Stimulated activated CD4-positive, alpha-beta T cell treated with anti-CD3 and anti-CD28 coated beads, Interleukin-15, amount 100 ng/mL, for 48 hours (primary cell): ENCODE measurements at regions not wholly inside any gene's neighbourhood (a gene's known extent, or its start where the extent isn't known, plus 50 kb on each side); places are given as distances from the start of the nearest gene placed in this dataset.

Experiments used
- DNase-seq, 2 donors: peaks; one replicate each; pipeline ENCODE4 v3.0.0-alpha.2; 2020; ENCODE audit warnings: low read depth in 2 of 2

DNA sequence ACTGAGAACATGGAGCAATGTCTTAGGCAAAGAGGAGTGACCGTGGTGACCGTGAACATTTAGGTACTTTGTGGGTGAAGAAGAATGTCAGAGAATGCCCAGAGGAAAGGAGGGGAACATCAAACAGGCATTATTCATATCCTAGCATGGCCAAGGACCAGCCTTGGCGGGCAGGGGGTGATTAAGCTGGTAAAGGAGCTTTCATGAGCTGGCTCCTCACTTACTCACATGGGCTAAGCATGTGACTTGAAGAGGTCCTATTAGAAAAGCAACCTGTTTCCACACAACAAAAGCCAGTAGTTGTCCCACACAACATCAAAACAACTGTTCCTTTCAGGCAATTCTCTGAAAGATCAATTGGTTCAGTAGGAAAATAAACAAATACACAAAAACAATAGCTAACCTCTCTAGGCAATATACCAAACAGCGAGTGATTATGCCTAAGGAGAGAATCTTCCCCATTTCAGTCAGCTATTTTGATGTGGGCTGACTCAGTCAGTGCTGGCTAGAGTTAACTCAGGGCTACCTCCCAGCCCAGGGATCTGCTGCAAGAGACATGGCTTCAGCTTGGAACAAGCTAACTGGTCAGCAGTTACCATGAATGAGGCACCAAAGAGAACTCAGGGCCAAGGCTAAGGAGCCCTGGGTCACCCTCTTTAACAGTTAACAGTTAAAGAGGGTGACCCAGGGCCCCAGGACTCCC, 283.5 kb downstream of the ARHGAP12 start:
- no peak for DNase-seq

DNA sequence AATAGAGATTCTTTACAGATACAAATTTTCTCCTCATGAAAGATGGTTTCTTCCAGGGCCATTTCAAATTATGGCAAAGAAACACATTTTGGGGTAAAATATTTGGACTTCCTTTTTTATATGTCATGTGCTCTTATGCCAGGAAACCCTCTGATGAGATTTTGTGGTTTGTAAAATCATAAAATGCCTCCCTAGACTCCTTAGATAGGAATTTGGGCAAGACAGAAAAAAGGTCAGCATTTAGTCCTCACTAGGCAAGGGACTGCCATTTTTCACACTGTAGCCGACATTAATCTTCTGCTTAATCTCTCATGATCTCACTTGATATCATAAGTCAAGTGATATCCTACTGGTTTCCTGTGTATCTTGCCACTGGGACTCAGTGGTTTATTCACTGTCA, 286.4 kb downstream of the ARHGAP12 start:
- no peak for DNase-seq

DNA sequence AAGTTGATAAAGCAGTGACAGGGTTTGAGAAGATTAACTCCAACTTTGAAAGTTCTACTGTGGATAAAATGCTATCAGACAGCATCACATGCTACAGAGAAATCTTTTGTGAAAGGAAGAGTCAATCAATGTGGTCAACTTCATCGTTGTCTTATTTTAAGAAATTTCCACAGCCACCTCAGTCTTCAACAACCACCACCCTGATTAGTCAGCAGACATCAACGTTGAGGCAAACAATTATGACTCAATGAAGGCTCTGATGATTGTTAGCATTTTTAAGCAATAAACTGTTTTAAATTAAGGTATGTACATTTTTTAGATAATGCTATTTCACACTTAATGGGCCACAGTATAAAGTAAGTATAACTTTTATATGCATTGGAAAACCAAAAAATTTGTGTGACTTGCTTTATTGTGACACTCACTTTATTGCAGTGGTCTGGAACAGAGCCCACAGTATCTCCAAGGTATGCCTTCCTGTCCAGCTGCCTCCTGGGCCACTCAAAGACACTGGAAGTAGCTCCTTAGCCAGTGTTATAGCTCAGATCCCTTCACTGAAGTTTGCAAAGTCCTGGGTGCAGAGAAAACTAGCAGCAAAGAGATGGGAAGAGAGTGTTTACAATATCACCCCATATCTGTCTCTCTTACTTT, 293.1 kb downstream of the ARHGAP12 start:
- DNase-seq: no peak

DNA sequence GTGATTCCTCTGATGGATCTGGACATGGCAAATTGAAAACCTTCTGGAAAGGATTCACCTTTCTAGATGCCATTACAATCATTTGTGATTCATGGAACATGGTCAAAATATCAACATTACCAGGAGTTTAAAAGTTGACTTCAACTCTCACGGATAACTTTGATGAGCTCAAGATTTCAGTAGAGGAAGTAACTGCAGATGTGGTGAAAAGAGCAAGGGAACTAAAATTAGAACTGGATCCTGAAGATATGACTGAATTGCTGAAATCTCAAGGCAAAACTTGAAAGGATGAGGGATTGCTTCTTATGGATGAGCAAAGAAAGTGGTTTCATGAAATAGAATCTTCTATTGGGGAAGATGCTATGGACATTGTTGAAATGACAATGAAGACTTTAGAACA, 293.6 kb downstream of the ARHGAP12 start:
- no peak for DNase-seq

DNA sequence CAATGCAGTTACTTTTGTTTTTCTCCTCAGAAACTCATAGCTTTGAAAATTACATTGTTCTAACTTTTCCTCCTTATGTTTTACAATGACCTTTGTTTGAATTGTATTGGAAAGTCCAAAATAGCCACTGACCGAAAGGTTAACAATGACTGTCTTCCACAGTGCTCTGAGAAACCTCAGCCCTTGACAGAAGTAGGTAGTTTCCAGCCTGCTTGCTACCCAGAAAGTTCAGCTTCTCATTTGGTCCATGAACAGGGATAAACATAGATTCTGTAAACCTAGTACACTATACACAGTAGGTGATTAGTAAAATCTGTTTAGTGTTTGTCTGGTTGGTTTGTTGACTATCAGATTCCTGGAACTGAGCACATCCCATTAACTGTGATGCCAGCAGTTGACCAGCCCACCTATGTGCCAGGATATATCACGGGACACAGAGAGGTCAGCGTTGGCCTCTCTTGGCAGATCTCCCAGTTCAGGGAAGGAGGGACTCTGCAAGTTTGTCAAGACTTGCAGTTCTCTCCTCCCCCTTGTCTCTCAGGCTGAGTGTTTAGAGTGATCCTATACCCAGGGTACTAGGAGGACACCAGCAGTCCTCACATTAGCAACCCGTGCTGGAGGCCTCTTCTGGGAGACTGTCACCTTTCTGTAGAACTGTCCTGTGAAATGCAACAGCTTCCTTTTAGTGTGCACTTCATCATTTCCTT, 297.6 kb downstream of the ARHGAP12 start:
- DNase-seq: no peak

DNA sequence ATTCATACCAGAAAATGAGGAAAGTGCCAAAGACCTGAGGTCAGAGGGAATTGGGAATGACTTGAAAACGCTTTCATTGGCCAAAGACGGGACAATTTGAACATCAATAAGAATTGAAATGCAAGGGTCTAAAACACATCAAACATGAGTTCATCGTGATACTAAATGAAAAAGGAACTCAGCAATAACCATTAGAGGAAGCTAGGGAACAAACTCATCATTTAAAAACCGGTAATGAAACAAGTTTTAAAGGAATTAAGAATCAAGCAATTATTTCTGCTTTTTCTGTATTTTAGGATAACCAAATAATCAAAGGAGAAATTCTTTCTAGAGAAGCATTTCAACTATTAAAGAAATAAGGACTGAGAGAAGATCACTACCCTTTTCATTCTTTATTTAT, 303.1 kb downstream of the ARHGAP12 start:
- DNase-seq: no peak

DNA sequence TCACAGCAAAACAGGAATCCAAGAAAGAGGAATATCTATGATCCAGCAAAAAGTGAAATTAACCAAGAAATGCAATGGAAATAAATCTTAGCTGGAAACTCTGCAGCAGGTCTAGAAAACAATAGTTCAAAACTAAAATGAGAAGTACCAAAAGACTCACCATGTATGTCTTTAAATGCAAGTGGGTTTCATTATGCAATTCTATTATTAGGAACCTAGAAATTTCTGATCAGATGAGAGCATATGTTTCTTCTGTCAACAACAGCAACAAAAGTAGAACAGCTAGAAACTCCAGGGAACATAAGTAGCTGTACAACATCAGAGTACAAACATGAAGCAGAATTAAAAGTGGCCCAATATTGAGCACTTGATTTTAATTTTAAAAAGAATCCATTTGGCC, 304.0 kb downstream of the ARHGAP12 start:
- no peak for DNase-seq

DNA sequence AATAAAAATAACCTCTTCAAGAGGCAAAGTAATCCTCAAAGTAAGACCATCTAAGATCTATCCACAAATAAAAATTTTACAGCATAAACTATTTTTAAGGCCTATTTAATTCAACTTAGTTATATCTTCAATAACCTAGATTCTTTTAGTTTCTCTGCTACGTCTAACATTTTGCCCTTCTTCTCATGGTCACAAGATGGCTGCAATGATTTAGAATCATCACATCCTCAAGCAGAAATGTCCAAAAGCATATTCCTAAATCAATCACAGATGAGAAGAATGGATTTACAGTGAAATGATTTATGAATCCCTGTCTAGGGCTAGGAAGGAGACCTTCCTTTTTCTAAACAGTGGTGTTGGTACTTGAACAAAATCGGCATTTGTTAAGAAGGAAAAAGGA, 304.7 kb downstream of the ARHGAP12 start:
- DNase-seq: no peak

DNA sequence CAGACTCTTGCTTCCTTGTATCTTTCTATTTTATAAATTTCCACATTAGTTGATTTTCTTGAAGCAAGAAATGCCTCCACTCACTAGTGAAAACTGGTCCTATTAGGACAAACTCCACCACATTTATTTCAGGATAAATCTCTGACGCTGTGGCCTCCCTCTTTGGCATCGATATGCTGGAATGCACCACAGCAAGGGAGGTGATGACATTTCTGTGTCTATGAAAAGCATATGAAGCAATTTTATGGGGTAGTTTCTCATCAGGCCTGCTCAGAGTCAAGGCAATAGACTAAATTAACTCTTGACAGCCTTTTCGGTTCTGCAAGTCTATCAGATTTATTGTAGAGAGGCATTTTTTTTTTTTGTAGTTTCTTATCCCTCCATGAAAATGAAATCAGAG, 304.4 kb downstream of the ZEB1 start:
- no peak for DNase-seq

DNA sequence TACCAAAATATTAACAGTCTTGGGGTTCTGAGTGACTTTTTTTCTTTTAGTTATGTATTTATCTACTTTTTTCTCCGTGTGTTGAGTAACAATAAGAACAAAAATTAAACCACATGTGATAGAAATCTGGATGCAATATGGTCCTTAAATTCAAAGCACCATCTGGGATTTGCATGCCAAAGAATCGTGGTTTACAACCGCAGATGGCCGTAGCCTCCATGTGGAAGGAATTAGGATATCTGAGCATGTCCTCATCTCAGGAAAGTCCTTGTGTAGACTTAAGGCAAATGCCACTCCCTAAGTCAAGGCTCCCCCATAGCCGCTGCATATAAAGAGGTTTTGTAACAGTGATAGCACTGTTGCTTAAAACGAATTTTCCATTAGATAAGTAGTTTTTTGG, 304.0 kb downstream of the ZEB1 start:
- no peak for DNase-seq

DNA sequence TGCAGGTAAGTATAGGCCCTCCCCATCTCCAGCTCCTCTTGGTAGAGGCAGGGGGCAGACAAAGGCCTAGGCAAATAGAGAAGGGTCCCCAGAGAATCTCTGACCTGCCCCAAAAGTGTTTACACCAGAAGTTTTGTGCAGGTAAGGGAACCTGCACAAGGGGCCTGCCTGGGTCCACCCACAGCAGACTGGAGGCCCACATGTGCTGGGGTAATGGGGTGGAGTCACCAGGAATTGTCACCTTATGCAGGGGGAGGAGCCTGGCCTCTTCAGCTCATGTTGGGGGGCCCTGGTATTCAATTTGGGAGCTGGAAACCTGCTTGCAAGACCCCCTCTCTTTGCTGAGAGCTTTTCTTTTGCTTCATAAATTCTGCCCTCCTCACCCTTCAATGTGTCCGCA, 302.7 kb downstream of the ZEB1 start:
- DNase-seq: no peak

DNA sequence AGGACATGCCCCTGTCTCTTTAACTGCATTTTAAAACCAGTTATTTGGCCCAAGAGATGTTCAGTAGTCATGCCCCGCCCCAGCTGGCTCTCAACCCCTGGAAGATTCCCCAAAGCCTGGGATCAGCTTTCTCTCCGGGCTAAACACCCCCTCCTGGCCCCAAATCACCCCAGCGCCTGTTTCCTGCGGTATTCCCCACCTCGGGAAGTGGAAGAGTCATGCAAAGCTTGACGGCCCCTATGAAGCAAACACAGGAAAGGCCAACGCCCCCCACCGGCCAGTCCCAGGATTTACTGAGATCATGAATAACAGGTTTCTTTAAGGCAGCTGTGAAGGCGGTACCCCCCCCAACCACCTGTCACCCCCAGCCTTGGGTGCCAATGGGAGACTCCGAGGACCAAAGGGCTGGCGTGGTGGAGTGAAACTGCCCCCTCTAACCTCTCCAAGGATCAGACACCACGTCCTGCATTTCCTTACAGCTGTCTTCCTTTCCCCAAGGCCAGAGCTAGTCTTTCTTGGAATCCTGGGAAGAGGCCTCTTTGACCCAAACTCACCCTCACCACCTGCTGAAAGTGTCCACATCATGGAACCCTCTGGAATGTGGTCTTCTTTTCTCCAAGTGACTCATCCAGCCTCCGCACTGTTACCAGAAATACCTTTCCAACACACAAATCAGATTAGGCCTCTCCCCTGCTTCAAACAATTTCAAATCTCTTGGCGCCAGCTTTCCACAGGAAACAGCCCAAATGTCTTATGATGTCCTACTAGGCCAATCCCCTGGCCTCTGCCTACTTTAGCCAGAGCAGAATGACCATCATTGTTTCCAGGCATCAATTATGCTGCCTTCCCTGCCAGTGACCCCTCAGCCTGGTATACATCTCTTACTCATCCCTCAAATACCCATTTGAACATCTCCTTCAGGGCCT, 301.5 kb downstream of the ZEB1 start:
- no peak for DNase-seq

DNA sequence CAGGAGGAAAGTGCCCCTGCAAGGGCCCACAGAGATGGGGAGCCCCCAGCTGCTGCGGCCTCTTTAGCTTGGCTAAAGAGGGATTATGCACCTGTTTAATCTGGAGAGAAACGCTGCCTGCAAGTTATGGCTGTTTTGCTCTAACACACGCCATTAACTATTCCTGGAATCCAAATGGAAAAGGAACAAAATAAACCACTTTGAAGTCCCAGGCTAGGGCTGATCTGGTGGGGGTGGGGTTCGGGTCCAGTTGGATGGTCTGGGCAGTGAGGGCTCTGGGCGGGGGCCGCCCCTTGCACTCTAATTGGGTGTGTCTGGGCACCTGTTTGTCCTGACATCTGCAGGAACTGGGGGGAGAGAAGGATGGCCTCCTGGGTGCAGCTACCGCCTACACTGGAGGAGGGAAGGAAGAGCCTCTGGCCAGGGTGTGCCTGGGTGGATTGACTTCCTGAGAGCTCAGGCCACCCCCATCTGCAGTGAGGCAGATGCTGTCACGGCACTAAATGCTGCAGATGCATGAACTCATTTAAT, 300.6 kb downstream of the ZEB1 start:
- no peak for DNase-seq

DNA sequence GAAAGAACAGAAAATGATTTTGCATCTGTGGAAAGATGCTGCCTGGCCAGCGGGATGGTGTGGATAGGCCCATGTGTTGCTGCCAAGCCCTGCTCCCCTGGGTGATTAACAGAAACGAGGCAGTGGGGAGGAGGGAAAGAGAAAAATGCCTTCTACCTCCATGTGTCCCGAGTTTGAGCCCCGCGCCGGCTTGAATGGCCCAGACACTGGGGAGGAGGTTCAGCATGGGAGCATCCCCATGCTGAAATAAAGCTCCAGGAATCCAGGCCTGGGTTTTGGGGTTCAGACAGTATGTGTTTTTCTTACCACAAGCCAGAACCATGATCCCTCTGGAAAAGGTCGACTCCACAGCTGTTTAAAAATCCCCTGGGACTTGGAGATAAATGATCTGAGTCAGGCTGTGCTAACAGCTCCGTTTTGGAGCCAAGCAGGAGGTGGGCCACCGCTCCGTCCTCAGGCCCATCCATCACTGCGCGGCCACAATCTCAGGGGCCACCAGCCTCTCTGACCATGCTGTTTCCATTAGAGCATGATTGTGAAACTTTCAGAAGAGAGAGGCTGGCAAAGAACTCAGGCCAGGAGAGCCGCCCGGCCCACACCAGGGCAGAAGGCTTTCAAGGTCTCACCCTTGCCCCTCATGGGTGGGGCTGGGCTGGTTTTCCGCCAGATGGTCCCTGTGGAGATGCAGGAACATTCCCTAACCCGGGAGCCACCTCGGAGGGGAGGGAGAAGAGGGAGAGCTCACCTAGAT, 299.7 kb downstream of the ZEB1 start:
- DNase-seq: no peak

DNA sequence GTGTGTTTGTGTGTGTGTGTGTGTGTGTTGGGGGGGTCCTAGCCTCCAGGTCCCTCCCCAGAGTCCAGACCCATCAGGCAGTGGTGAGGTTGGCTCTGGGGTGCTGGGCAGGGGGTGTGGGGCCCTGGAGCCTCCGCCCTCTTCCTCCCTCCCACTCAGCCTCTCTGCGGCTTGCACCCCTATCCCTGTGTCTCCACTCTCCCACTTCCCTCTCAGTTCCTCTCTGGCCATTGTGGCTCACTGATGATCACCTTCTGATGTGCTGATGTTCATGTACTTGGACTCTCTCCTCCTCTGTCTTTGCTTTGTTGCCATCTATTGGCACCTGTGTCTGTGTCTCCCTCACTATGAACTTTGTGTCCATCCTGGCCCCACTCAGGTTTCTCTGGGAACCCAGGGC, 298.7 kb downstream of the ZEB1 start:
- no peak for DNase-seq

DNA sequence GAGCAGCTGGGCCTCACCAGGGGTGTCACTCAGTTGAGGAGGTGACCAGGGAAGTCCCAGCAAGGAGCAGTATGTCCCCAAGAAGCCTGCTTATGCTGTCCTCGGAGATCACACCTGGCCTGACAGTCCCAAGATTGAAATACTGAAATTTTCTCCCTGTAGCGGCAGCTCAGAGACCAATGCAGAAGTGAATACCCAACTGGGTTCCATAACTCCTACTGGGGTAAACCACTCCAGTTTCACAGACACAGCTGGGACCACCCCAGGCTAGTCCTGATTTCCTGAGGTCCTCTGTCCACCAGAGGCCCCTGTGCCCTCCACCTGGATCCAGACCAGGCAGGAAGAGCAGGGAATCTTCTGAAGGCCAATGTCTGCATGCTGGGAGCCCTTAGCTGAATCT, 298.1 kb downstream of the ZEB1 start:
- no peak for DNase-seq

DNA sequence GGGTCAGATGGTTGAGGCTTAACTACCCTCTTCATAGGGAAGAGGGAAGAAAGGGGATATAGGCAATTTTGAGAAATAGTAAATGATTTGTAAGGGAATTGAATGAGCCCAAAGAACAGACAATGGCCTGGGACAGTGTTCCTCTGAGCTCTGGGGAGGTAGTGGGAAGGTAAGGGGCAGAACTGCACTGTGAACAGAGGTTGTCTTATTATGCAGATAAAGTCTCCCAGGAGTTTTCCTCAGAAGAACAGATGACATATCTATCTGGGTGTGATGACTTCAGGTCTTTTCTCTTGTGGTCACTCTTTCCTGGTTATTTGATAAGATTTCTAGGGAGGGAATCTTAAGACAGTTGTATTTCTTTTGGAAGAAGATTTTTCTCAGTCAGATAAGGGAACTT, 296.1 kb downstream of the ZEB1 start:
- DNase-seq: no peak

DNA sequence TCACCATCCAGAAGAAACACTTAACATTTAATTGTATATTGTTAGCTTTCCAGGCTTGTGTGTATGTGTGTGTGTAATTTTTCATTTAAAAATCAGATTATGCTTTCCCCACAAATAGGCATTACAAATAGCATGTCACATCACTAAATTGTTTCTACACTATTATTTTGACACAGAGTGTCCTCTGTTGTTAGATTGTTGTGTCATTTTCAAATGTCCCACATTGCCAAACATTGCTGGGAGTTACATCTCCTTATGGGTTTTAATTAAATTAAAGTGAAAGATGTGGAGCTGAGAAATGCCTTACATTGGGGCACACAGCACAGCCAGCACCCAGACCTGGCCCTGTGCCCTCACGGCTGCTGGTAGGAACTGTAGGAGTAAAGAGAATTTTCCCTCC, 295.6 kb downstream of the ZEB1 start:
- no peak for DNase-seq

DNA sequence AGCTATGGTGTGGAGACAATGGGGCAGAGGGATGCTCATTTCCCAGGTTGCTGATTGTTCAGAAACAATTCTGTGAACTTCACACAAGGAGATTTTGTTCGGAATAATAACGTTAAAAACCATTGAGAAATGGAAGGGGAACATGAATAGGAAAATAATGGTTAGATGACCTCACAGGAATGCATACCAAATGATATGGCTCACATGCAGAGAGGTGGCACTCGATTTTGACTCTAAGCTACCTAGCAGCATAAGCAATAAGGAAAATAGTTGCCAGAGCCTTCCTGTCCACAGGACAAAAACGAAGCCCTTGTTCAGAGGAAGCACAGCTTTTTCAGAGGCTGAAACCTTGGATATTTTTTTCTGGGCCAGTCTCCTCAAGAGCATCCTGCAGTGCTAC, 293.1 kb downstream of the ZEB1 start:
- DNase-seq: no peak

DNA sequence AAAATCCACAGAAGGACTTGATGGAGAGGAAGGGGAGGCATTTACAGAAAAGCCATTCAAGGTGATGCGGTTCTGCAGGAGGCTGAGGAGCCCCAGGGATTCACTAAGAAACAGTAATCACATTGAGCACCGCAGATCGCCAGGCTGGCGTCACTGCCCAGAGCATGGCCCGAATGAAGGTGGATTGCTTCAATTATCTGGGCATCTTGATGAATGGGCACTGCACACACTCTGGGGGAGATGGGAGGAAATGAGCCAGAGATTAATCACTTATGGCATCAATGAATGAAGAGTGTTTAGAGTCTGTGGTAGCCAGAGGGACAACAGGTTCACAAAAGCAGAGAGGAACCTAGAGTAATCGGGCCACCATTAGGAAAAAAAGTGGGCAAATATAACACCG, 292.1 kb downstream of the ZEB1 start:
- no peak for DNase-seq

DNA sequence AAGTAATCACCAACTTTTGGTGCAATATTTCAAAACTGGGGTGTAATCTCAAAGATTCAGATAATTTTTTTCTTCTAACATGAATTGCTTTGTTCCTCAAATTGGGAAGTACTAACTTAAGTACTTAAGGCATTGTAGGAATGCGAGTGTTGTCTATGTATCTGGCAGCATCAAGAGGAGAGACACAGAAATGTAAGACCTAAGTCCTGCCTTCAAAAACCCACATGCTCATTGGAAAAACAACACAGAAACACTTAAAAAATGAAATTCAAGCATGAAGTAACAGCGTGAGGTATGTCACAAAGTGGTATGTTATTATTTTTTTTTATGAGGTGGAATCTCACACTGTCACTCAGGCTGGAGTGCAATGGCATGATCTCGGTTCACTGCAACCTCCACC, 288.5 kb downstream of the ZEB1 start:
- no peak for DNase-seq
